ENCODE measurements at regions not wholly inside any gene's neighbourhood (a gene's known extent, or its start where the extent isn't known, plus 50 kb on each side); places are given as distances from the start of the nearest gene placed in this dataset.

DNA sequence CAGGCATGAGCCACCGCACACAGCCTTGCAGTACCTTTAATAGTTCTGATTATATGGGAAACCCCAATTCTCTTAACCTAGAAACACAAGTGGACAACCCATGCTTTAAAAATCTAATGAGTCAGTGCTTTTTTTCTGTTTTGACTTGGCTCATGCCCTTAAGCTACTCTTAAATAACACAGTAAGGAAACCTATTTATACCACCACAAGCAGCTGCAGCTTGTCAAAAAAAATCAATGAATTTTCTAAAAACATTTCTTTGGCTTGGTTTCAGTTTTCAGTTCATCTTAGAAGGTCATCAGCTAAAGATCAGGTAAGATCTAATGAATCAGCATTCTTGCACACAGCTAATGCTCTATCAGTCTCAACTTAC, 124.1 kb upstream of the DST start (continued):
- no peak for TF ChIP-seq SMAD1 (IDR thresholded peaks at IDR 0.05; ENCODE audit: low read depth, partially characterized antibody)
- TF ChIP-seq CREM (IDR thresholded peaks at IDR 0.05; ENCODE audit: low read depth) = peak; percentile 80
- TF ChIP-seq, protein P1, sequence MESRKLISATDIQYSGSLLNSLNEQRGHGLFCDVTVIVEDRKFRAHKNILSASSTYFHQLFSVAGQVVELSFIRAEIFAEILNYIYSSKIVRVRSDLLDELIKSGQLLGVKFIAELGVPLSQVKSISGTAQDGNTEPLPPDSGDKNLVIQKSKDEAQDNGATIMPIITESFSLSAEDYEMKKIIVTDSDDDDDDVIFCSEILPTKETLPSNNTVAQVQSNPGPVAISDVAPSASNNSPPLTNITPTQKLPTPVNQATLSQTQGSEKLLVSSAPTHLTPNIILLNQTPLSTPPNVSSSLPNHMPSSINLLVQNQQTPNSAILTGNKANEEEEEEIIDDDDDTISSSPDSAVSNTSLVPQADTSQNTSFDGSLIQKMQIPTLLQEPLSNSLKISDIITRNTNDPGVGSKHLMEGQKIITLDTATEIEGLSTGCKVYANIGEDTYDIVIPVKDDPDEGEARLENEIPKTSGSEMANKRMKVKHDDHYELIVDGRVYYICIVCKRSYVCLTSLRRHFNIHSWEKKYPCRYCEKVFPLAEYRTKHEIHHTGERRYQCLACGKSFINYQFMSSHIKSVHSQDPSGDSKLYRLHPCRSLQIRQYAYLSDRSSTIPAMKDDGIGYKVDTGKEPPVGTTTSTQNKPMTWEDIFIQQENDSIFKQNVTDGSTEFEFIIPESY (IDR thresholded peaks at IDR 0.05) = no peak
- TF ChIP-seq ATF7 (IDR thresholded peaks at IDR 0.05; ENCODE audit: low read depth) = peak; percentile 67
- TF ChIP-seq ZNF217 (IDR thresholded peaks at IDR 0.05) = peak; percentile 81
- TF ChIP-seq ZBTB40 (IDR thresholded peaks at IDR 0.05; ENCODE audit: borderline replicate concordance) = no peak
- no peak for TF ChIP-seq POLR2AphosphoS5 (IDR thresholded peaks at IDR 0.05; ENCODE audit: low read length)
- peak in 1 of 2 experiments; percentile 33; a peak in 1 of 4 replicates for TF ChIP-seq ETV6 (conservative IDR thresholded peaks at IDR 0.05 in 1 of 2, IDR thresholded peaks at IDR 0.05 in 1 of 2; ENCODE audit: borderline replicate concordance in 1 of 2, low read depth in 1 of 2)
- TF ChIP-seq, protein P2, sequence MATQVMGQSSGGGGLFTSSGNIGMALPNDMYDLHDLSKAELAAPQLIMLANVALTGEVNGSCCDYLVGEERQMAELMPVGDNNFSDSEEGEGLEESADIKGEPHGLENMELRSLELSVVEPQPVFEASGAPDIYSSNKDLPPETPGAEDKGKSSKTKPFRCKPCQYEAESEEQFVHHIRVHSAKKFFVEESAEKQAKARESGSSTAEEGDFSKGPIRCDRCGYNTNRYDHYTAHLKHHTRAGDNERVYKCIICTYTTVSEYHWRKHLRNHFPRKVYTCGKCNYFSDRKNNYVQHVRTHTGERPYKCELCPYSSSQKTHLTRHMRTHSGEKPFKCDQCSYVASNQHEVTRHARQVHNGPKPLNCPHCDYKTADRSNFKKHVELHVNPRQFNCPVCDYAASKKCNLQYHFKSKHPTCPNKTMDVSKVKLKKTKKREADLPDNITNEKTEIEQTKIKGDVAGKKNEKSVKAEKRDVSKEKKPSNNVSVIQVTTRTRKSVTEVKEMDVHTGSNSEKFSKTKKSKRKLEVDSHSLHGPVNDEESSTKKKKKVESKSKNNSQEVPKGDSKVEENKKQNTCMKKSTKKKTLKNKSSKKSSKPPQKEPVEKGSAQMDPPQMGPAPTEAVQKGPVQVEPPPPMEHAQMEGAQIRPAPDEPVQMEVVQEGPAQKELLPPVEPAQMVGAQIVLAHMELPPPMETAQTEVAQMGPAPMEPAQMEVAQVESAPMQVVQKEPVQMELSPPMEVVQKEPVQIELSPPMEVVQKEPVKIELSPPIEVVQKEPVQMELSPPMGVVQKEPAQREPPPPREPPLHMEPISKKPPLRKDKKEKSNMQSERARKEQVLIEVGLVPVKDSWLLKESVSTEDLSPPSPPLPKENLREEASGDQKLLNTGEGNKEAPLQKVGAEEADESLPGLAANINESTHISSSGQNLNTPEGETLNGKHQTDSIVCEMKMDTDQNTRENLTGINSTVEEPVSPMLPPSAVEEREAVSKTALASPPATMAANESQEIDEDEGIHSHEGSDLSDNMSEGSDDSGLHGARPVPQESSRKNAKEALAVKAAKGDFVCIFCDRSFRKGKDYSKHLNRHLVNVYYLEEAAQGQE (IDR thresholded peaks at IDR 0.05; ENCODE audit: low read depth, low read length) = no peak
- no peak for TF ChIP-seq SREBF2 (IDR thresholded peaks at IDR 0.05; ENCODE audit: low read length)
- TF ChIP-seq CEBPZ (IDR thresholded peaks at IDR 0.05; ENCODE audit: low read depth, low read length) = no peak
- TF ChIP-seq YY1 (IDR thresholded peaks at IDR 0.05; ENCODE audit: low read depth, low read length) = no peak
- 0 out of 2 replicates have a peak, but pooled peaks have one; percentile 13 for TF ChIP-seq SPI1 (IDR thresholded peaks at IDR 0.05; ENCODE audit: borderline replicate concordance, insufficient read depth, low read depth, low read length)
- no peak for TF ChIP-seq RB1 (IDR thresholded peaks at IDR 0.05; ENCODE audit: borderline replicate concordance)
- TF ChIP-seq, protein P3, sequence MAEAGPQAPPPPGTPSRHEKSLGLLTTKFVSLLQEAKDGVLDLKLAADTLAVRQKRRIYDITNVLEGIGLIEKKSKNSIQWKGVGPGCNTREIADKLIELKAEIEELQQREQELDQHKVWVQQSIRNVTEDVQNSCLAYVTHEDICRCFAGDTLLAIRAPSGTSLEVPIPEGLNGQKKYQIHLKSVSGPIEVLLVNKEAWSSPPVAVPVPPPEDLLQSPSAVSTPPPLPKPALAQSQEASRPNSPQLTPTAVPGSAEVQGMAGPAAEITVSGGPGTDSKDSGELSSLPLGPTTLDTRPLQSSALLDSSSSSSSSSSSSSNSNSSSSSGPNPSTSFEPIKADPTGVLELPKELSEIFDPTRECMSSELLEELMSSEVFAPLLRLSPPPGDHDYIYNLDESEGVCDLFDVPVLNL (IDR thresholded peaks at IDR 0.05; ENCODE audit: low read depth, low read length) = no peak
- TF ChIP-seq SP1 (IDR thresholded peaks at IDR 0.05; ENCODE audit: low read depth, low read length) = no peak
